Activated CD8-positive, alpha-beta T cell treated with anti-CD3 and anti-CD28 coated beads for 36 hours (primary cell): ENCODE measurements at regions not wholly inside any gene's neighbourhood (a gene's known extent, or its start where the extent isn't known, plus 50 kb on each side); places are given as distances from the start of the nearest gene placed in this dataset.

ENCODE experiments used
- ATAC-seq: fragments of 200-7000 bp; cut with Tn5 transposase; one replicate; pipeline ENCODE4 v1.10.0; 2021; ENCODE audit warnings: mild to moderate bottlenecking, moderate library complexity
- CTCF ChIA-PET: fragments of 350-600 bp; sonication (Branson Sonifier 250); formaldehyde crosslinking; loops from one replicate; lab custom pipeline; 2021; ENCODE audit warnings: antibody characterized with exemption; lab: Charles Lee
- POLR2A ChIA-PET: fragments of 350-600 bp; sonication (Branson Sonifier 250); formaldehyde crosslinking; loops from one replicate; lab custom pipeline; 2021; ENCODE audit warnings: antibody characterized with exemption; lab: Charles Lee
- DNase-seq: peaks from one replicate; pipeline ENCODE4 v3.0.0-alpha.2; 2020
- H3K27ac Mint-ChIP-seq: one replicate; pipeline ENCODE4 v1.8.0; 2021; ENCODE audit warnings: mild to moderate bottlenecking, mixed read lengths
- H3K27me3 Mint-ChIP-seq: one replicate; pipeline ENCODE4 v1.8.0; 2021; ENCODE audit warnings: mixed read lengths
- H3K36me3 Mint-ChIP-seq: one replicate; pipeline ENCODE4 v1.8.0; 2021; ENCODE audit warnings: low read depth, mixed read lengths
- H3K4me1 Mint-ChIP-seq: one replicate; pipeline ENCODE4 v1.8.0; 2021; ENCODE audit warnings: low read depth, mixed read lengths
- H3K4me3 Mint-ChIP-seq: one replicate; pipeline ENCODE4 v1.8.0; 2021; ENCODE audit warnings: mild to moderate bottlenecking, moderate library complexity, mixed read lengths
- H3K9me3 Mint-ChIP-seq: one replicate; pipeline ENCODE4 v1.8.0; 2021; ENCODE audit warnings: mixed read lengths
- CTCF ChIP-seq: fragments of 200-600 bp; IDR thresholded peaks from one replicate; pipeline ENCODE4 v1.8.0; 2022; ENCODE audit warnings: antibody characterized with exemption, mild to moderate bottlenecking
- intact Hi-C: fragments of 100-400 bp; cut with micrococcal nuclease; formaldehyde crosslinking; loops from one replicate; pipeline ENCODE4 v1.10.0; 2022

GRCh38 chr15:69816522-69816921, 281.2 kb downstream of the TLE3 start:
- TF ChIP-seq CTCF: no peak
- Mint-ChIP-seq H3K4me3 (no peak overlapping the region), H3K27ac (no peak overlapping the region), H3K9me3 (no peaks in the 10 kb centered on the region), H3K27me3 (peaks cover 2% of the 10 kb centered on the region), H3K36me3 (no peaks in the 10 kb centered on the region), H3K4me1 (peaks cover 7% of the 10 kb centered on the region)
- ATAC-seq (no peak), DNase-seq (no peak)
- POLR2A ChIA-PET: interaction anchor here (0.6 kb wide), 1 partner anchor 10 kb away, joined by 3 read pairs; no protein-coding TSS in a partner anchor
- CTCF ChIA-PET: no interaction called here
- intact Hi-C loops: no loop called here

- intact Hi-C loops: no loop called here
- no peak for TF ChIP-seq CTCF
- DNase-seq (no peak), ATAC-seq (no peak)
- no peaks in the 10 kb centered on the region for H3K36me3 Mint-ChIP-seq
- CTCF ChIA-PET: no interaction called here
- no peak overlapping the region for H3K27ac Mint-ChIP-seq
- H3K27me3 Mint-ChIP-seq: peaks cover 2% of the 10 kb centered on the region
- peaks cover 7% of the 10 kb centered on the region for H3K4me1 Mint-ChIP-seq
- POLR2A ChIA-PET: no interaction called here
- no peaks in the 10 kb centered on the region for H3K9me3 Mint-ChIP-seq
- H3K4me3 Mint-ChIP-seq: no peak overlapping the region
These were observed 279.2 kb downstream of the TLE3 start for GRCh38 chr15:69818529-69818928.

DNA sequence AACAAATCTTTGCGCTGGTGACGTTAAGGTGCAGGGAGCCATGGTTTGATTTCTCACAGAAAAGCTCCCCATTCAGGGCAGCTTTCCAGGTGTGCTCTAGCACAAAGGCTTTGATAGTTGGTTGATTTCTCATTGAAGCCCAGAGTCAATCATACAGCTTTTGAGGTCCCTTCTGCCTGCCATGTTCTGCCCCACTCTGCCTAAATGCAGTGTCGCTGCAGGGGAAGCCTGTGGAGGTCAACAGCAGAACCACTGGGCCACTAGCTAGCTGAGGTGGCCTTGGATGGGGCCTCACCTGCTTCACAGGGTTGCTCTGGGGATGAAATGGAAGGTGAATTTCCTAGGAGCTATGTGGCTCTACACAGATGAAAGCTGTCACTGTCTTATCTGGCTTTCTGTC, 278.3 kb downstream of the TLE3 start:
- no peaks in the 10 kb centered on the region for H3K36me3 Mint-ChIP-seq

DNA sequence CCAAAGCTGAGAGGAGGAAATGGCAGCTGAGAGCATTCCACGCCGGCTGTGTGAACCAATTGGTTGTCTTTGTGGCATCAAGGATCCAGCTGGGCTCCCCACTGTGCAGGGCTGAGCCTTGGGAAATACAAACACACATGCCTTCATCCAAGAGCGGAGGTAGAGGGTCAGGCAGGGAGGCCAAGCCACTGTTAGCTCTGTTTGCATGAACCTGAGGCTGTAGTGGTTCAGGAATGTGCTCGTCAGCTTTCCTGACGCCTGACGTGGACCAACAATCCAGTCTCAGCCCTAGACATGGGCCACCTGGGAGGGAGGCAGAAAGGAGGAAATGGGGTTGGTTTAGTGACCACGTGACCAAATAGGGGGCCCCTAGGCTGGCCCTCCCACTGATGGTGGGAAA, 276.9 kb downstream of the TLE3 start:
- no peaks in the 10 kb centered on the region for H3K9me3 Mint-ChIP-seq
- peaks cover 2% of the 10 kb centered on the region for H3K27me3 Mint-ChIP-seq
- no peaks in the 10 kb centered on the region for H3K36me3 Mint-ChIP-seq
- CTCF ChIA-PET: no interaction called here
- no peak overlapping the region for H3K4me3 Mint-ChIP-seq
- H3K27ac Mint-ChIP-seq: no peak overlapping the region
- DNase-seq (no peak), ATAC-seq (no peak)
- intact Hi-C loops: no loop called here
- H3K4me1 Mint-ChIP-seq: peaks cover 7% of the 10 kb centered on the region
- no peak for TF ChIP-seq CTCF
- POLR2A ChIA-PET: no interaction called here

More for the DNA sequence above, 278.3 kb downstream of the TLE3 start:
- no peaks in the 10 kb centered on the region for H3K9me3 Mint-ChIP-seq
- intact Hi-C loops: no loop called here
- no peak overlapping the region for H3K4me3 Mint-ChIP-seq
- H3K4me1 Mint-ChIP-seq: peaks cover 7% of the 10 kb centered on the region
- H3K27me3 Mint-ChIP-seq: peaks cover 2% of the 10 kb centered on the region
- ChIA-PET POLR2A (no interaction called here), CTCF (interaction anchor here (0.7 kb wide), 1 partner anchor 9 kb away, joined by 3 read pairs; no protein-coding TSS in a partner anchor)
- DNase-seq: no peak
- TF ChIP-seq CTCF: no peak
- H3K27ac Mint-ChIP-seq: no peak overlapping the region
- ATAC-seq: no peak

- Mint-ChIP-seq H3K4me3 (no peak overlapping the region), H3K4me1 (no peaks in the 10 kb centered on the region), H3K36me3 (no peaks in the 10 kb centered on the region), H3K27ac (no peak overlapping the region), H3K9me3 (no peaks in the 10 kb centered on the region), H3K27me3 (peaks cover 2% of the 10 kb centered on the region)
- CTCF ChIA-PET: no interaction called here
- no peak for TF ChIP-seq CTCF
- POLR2A ChIA-PET: interaction anchor here (0.5 kb wide), 1 partner anchor 955 kb away, joined by 3 read pairs; no protein-coding TSS in a partner anchor
- DNase-seq (no peak), ATAC-seq (no peak)
- intact Hi-C loops: no loop called here
These were observed 274.4 kb downstream of the TLE3 start for GRCh38 chr15:69823223-69823907.
